HUES6 (cell line): ENCODE measurements at regions not wholly inside any gene's neighbourhood (a gene's known extent, or its start where the extent isn't known, plus 50 kb on each side); places are given as distances from the start of the nearest gene placed in this dataset.

Source experiments
- H3K27ac ChIP-seq: 2 replicates; pipeline ENCODE4 v1.7.0; 2013; ENCODE audit warnings: low read depth, mild to moderate bottlenecking, low read length, inconsistent platforms
- H3K27me3 ChIP-seq: 2 replicates; pipeline ENCODE4 v1.6.1; 2013; ENCODE audit warnings: low read length; ENCODE audit not compliant: control insufficient read depth, insufficient read depth
- H3K36me3 ChIP-seq: 2 replicates; pipeline ENCODE4 v1.6.1; 2013; ENCODE audit warnings: low read length; ENCODE audit not compliant: control insufficient read depth, insufficient read depth
- H3K4me1 ChIP-seq: 2 replicates; pipeline ENCODE4 v1.6.1; 2013; ENCODE audit warnings: low read length; ENCODE audit not compliant: control insufficient read depth, insufficient read depth
- H3K4me3 ChIP-seq: 2 replicates; pipeline ENCODE4 v1.5.1; 2013; ENCODE audit warnings: low read depth, low read length
- H3K9ac ChIP-seq: one replicate; pipeline ENCODE4 v1.6.1; 2013; ENCODE audit warnings: mild to moderate bottlenecking, low read length
- H3K9me3 ChIP-seq: 2 replicates; pipeline ENCODE4 v1.6.1; 2013; ENCODE audit warnings: low read depth, low read length; ENCODE audit not compliant: control insufficient read depth, insufficient read depth

DNA sequence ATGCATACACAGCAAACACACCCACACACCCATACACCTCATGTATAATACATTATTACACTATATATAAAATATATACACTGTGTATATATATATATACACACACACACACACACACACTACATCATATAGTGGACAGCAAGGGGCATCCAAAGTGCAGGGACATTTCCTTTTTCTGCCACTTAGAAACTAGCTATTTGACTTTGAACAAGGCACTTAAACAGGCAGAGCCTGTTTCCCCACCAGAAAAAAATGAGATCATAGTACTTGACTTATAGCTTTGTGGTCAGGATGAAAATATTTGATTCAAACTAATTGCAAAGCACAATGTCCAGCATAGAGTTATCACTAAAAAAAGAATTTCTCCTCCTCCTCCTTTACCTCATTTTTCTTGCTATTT is 254.3 kb upstream of the NPVF start:
- H3K4me1 ChIP-seq = no peaks in the 10 kb centered on the region
- no peak overlapping the region for H3K9ac ChIP-seq
- no peak overlapping the region for H3K27ac ChIP-seq
- no peaks in the 10 kb centered on the region; the same call in 1 of the 2 replicates for H3K27me3 ChIP-seq
- no peaks in the 10 kb centered on the region for H3K9me3 ChIP-seq
- H3K4me3 ChIP-seq = no peak overlapping the region
- H3K36me3 ChIP-seq = no peaks in the 10 kb centered on the region

DNA sequence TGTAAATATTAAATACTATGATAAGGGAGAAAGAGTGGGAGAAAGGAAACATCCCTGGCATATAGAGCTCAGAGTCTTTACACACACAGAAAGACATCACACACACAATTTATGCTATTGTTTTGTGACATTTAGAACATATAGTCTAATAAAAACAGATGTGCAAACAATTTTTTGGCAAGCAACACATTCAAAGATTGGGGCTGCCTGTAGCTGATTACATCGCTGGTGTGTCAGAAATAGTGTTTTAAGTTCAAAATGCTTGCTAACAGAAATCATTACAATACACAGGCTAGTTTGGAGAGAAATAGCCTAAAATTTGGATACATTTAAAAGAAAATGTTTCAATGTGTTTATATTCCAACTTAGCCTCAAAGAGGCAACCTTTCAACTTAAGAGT is 256.7 kb upstream of the NPVF start:
- Histone ChIP-seq H3K36me3 (no peaks in the 10 kb centered on the region), H3K27ac (no peak overlapping the region), H3K27me3 (no peaks in the 10 kb centered on the region; the same call in 1 of the 2 replicates), H3K4me3 (no peak overlapping the region), H3K9ac (no peak overlapping the region), H3K9me3 (no peaks in the 10 kb centered on the region), H3K4me1 (no peaks in the 10 kb centered on the region)

DNA sequence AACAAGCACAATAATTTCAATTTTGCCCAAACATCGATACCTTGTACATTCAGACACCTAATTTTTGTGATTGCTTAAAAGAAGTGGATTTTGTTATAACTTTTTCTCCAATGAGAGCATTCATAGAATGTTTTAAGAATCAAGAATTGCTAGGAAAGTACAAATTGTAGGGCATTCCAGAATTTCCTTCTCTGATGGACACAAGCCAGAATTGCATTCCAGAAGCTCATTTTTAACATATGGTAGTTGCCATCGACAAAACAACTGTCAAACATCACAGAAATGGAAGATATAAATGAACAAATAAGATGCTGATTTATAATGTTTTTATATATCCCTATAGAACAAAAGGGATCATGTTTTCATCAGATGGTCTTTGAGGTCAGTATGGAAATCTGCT is 258.4 kb upstream of the NPVF start:
- no peaks in the 10 kb centered on the region for H3K36me3 ChIP-seq
- H3K9ac ChIP-seq = no peak overlapping the region
- H3K9me3 ChIP-seq = no peaks in the 10 kb centered on the region
- H3K27ac ChIP-seq = no peak overlapping the region
- H3K4me3 ChIP-seq = no peak overlapping the region
- H3K4me1 ChIP-seq = no peaks in the 10 kb centered on the region
- no peaks in the 10 kb centered on the region; the same call in 1 of the 2 replicates for H3K27me3 ChIP-seq

DNA sequence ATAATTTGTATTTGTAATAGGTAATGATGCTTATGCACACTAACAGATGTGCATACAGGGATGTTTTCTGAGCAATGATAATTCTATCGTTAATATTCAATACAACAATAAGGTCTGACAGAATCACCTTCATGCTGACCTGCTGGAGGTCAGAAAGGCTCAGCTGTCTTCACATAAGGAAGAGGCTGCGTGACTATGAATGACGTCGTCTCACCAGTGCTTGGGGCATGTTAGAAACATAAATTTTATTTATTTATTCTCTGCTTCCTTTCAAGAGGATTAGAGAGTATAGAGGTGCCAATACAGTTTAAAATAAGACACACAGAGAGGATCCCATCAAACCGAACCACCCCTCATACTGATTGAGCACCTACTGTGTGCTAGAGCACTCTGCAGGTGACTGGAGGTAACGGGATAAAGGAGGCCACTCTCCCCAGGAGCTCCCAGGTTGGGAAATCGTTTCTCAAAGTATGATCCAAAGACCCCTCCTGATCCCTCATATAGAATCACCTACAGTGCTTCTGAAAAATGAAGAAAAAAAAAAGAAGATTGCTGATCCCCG is 265.6 kb upstream of the NPVF start:
- no peaks in the 10 kb centered on the region for H3K4me1 ChIP-seq
- H3K36me3 ChIP-seq = no peaks in the 10 kb centered on the region
- no peaks in the 10 kb centered on the region for H3K27me3 ChIP-seq
- no peak overlapping the region for H3K4me3 ChIP-seq
- H3K27ac ChIP-seq = no peak overlapping the region
- no peaks in the 10 kb centered on the region for H3K9me3 ChIP-seq
- no peak overlapping the region for H3K9ac ChIP-seq

DNA sequence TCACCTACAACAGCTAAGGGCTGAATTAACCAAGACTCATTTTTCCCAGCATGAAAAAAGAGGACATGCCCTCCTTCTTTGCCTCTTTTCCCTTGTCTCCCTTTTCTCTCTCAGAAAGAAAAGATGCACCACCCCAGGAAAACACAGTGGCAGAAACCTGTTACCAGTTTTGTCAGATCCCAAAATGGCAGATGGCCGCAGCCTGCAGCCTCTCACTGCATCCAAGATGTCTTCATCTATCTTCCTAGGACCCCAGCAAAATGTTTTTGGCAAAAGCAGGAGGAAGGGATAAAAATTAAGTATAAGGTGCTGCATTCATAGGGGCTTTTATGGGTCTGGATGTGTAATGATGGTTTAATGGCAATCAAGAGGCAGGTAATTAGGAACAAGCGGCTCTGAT is 266.6 kb upstream of the NPVF start:
- H3K9ac ChIP-seq = no peak overlapping the region
- no peak overlapping the region for H3K27ac ChIP-seq

DNA sequence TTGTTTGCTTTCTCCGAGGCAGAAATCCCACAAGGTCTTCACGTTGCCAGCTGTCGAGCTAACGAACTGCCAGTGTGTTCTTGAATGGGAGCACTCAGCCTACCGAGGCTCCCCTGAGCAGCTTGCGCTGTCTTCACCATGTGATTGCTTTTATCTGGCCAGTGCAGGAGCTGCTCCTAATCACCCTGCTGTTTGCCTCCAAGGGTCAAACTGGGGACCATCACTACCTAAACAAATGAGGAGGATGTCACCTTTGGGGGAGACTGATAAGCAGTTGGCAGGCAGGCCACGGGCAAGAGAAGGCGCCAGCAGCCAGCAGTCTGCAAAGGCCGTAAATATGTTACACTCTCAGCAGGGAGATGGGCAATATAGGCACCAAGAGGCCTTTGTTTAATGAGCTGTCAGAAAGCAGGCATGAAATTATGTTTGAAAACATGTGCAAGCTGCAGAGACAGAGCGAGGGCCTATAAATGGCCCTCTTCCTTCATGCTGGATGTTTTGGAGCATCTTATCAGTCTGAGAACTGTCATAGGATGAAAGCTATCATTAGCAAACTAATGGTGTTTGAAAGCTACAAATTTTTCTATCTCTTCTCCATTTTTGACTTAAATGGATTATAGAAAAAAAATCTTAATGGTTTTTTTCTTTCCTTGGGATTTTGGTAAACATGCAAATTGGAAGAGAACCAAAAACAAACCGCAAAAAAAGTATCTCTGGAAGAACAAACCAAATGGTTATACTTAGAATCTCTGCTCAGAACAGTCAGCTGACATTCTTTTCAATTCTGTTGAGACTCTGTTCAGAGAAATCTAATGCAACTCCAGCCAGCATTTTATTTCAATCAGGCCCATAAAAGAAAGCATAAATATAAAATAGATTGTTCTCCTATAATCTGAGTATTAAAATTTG is 267.3 kb upstream of the NPVF start:
- no peaks in the 10 kb centered on the region for H3K27me3 ChIP-seq
- H3K9me3 ChIP-seq = no peaks in the 10 kb centered on the region
- no peaks in the 10 kb centered on the region for H3K4me1 ChIP-seq
- no peak overlapping the region for H3K9ac ChIP-seq
- H3K4me3 ChIP-seq = no peak overlapping the region
- H3K27ac ChIP-seq = no peak overlapping the region
- no peaks in the 10 kb centered on the region for H3K36me3 ChIP-seq

More for the DNA sequence above, 266.6 kb upstream of the NPVF start:
- no peaks in the 10 kb centered on the region for H3K27me3 ChIP-seq
- H3K36me3 ChIP-seq = no peaks in the 10 kb centered on the region
- H3K4me1 ChIP-seq = no peaks in the 10 kb centered on the region
- H3K9me3 ChIP-seq = no peaks in the 10 kb centered on the region
- H3K4me3 ChIP-seq = no peak overlapping the region

DNA sequence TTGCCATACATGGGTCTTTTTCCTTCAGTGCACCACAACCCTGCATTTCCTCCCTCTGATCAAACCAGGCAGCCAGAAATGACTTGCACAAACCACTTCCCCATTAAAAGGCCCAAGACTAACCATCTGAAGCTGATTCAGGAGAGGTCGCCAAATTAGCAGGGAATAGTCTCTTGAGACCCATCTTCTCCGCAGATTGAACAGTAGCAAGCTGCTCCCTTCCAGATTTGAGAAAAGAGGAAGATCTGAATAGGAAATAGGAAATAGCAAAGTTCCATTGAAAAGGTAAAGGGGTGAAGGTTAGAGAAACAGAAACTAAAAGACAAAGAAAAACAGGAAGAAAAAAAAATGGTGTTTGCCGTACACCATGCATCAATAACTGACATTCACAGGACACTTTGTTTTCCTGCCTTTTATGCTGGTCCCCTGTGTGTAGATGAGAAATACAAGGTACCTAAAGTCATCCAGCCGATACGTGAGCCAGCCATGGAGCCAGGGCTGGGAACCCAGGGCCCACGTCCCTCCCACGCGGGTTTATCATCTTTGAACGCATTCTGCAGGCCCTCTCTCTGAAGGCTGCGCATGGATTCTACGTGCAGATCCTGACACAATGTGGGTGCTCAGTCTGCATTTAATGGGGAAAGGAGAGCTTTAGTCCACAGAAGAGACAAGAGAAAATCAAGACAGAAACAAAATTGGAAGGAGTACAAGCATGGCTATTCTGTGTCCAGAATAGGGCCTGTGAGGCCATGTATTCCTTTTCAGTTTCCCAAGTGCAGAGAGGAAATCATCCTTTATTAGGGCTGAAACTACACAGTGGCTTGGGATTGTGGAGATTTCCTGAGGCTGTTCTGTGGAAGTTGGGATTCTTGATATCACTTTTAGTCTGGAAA is 268.4 kb upstream of the NPVF start:
- no peak overlapping the region for H3K4me3 ChIP-seq
- no peaks in the 10 kb centered on the region; the same call in 1 of the 2 replicates for H3K27me3 ChIP-seq
- H3K9me3 ChIP-seq = no peaks in the 10 kb centered on the region
- no peaks in the 10 kb centered on the region for H3K36me3 ChIP-seq
- H3K9ac ChIP-seq = no peak overlapping the region
- H3K4me1 ChIP-seq = no peaks in the 10 kb centered on the region
- H3K27ac ChIP-seq = no peak overlapping the region

DNA sequence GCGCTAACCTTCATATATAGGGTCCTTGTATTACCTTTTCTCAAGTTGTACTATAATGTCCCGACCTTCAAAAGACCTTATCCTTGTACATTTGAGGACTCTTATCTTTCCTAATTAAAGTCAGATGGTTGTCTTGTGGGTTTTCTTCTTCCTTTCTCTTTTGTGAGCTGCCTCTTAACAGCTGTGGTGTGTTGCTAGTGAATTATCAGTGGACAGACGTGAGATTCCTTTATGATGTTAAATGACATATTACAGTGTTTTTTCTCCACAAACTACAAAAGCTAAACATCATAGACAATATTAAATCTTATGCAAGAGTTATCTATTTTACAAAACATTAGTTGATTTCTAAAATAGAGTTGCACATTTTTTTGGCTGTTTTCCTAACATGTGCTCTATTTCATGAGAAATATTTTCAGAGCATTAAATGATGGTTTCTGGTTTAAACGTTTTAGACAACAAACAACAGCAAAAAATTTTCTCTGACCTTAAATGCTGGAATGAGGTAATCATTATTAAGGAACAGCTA is 272.2 kb upstream of the NPVF start:
- Histone ChIP-seq H3K27ac (no peak overlapping the region), H3K4me1 (no peaks in the 10 kb centered on the region), H3K36me3 (no peaks in the 10 kb centered on the region), H3K4me3 (no peak overlapping the region), H3K9me3 (no peaks in the 10 kb centered on the region), H3K9ac (no peak overlapping the region), H3K27me3 (no peaks in the 10 kb centered on the region; the same call in 1 of the 2 replicates)

DNA sequence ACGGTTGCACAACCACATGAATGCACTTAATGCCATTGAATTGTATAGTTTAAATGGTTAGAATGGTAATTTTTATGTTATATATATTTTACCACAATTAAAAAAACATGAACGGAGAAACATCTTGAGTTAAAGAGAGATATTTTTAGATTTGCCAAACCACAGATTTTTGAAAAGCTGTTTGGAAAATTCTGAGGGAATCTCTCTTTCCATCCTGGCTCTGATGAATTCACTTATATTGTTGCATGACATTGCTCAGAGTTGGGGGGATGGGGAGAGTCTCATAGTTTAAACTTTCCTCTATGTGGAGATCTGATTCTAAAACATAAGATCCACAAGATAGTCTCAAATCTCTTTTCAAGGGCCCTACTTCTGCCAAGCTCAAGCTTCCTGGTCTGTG is 275.0 kb upstream of the NPVF start:
- H3K4me1 ChIP-seq = no peaks in the 10 kb centered on the region
- H3K9ac ChIP-seq = no peak overlapping the region

DNA sequence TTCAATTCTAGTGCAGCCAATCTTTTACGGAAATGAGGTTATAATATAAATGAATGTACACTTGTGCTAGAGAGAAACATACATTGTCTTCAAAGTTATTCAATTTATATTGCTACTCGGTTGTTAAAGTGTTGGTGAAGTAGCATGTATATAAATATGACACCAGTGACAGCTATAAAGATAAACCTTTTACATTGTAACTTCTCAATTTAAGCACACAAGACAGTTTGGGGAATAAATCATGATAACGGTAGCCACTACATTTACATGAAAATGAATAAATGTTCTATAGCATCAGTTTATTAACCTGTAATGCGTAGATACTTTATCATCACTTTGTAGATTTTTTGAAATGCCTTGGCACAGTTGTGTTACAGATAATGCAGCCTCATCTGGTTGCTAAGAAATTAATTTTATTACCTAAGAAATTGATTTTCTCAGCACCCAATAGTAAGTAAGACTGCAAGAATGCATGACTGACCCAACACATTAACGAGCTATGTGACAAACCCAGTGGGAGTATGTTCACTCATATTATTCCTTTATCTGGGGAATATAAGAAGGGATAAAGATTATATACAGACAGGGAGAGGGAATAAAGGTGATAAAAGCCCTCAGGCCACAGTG is 283.9 kb upstream of the NPVF start:
- H3K4me3 ChIP-seq = no peak overlapping the region
- no peaks in the 10 kb centered on the region for H3K36me3 ChIP-seq

More for the DNA sequence above, 275.0 kb upstream of the NPVF start:
- H3K36me3 ChIP-seq = no peaks in the 10 kb centered on the region
- no peaks in the 10 kb centered on the region for H3K9me3 ChIP-seq
- no peaks in the 10 kb centered on the region; the same call in 1 of the 2 replicates for H3K27me3 ChIP-seq
- no peak overlapping the region for H3K4me3 ChIP-seq
- H3K27ac ChIP-seq = no peak overlapping the region

More for the DNA sequence above, 283.9 kb upstream of the NPVF start:
- H3K27ac ChIP-seq = no peak overlapping the region
- H3K4me1 ChIP-seq = no peaks in the 10 kb centered on the region
- H3K9me3 ChIP-seq = no peaks in the 10 kb centered on the region
- no peak overlapping the region for H3K9ac ChIP-seq
- H3K27me3 ChIP-seq = no peaks in the 10 kb centered on the region
